Gastroesophageal sphincter (tissue), 4 donors: ENCODE measurements at regions not wholly inside any gene's neighbourhood (a gene's known extent, or its start where the extent isn't known, plus 50 kb on each side); places are given as distances from the start of the nearest gene placed in this dataset.

Source experiments
- ATAC-seq: fragments of 150-250 bp; one replicate; pipeline ENCODE4 v1.9.1; 2016; ENCODE audit warnings: mild to moderate bottlenecking, moderate library complexity
- H3K27ac ChIP-seq, 4 donors: fragments of 200-600 bp; sonication (generic) in 3 of 4; 1 replicate in 3 of 4; 2 replicates in 1 of 4; pipeline ENCODE4 v1.5.1; 2016 to 2019
- H3K27me3 ChIP-seq: fragments of 200-600 bp; sonication (generic); one replicate; pipeline ENCODE4 v1.5.1; 2019
- H3K36me3 ChIP-seq, 2 donors: fragments of 200-600 bp; sonication (generic); one replicate each; pipeline ENCODE4 v1.5.1; 2019; ENCODE audit warnings: control low read depth in 1 of 2
- H3K4me1 ChIP-seq, 3 donors: fragments of 200-600 bp; sonication (generic); 1 replicate in 2 of 3; 2 replicates in 1 of 3; pipeline ENCODE4 v1.5.1; 2016 to 2019; ENCODE audit warnings: control low read depth in 2 of 3
- H3K4me3 ChIP-seq, 2 donors: fragments of 200-600 bp; sonication (generic); one replicate each; pipeline ENCODE4 v1.5.1; 2019; ENCODE audit warnings: mild to moderate bottlenecking in 1 of 2, moderate library complexity in 1 of 2
- H3K9me3 ChIP-seq, 3 donors: fragments of 200-600 bp; sonication (generic); one replicate each; pipeline ENCODE4 v1.5.1; 2017 to 2019; ENCODE audit warnings: control low read depth in 2 of 3
- CTCF ChIP-seq, 4 experiments: fragments of 200-600 bp in 2 of 4; fragments of 450-650 bp in 2 of 4; sonication (generic) in 1 of 4; IDR thresholded peaks; one replicate each; pipeline ENCODE4 v1.5.1; 2017 to 2019; ENCODE audit warnings: antibody characterized with exemption in 4 of 4, mild to moderate bottlenecking in 2 of 4, moderate library complexity in 2 of 4
- EP300 ChIP-seq: sonication (generic); formaldehyde crosslinking; IDR thresholded peaks from one replicate; pipeline ENCODE4 v1.6.1; 2017; ENCODE audit warnings: antibody characterized with exemption, mild to moderate bottlenecking
- POLR2A ChIP-seq, 2 donors: fragments of 450-650 bp; IDR thresholded peaks; one replicate each; pipeline ENCODE4 v1.6.1; 2017; ENCODE audit warnings: antibody characterized with exemption in 2 of 2, mild to moderate bottlenecking in 2 of 2, moderate library complexity in 1 of 2
- POLR2AphosphoS5 ChIP-seq: sonication (generic); formaldehyde crosslinking; IDR thresholded peaks from one replicate; pipeline ENCODE4 v1.6.1; 2017; ENCODE audit warnings: antibody characterized with exemption
- WGBS, 2 donors: methylation state at CpG; one replicate each; pipeline ENCODE4 v1.1.5; 2018; ENCODE audit warnings: low coverage in 1 of 2; 5-methylcytosine and 5-hydroxymethylcytosine counted together

- Histone ChIP-seq H3K27me3 (no peaks in the 10 kb centered on the region), H3K4me3 (no peak overlapping the region), H3K4me1 (no peaks in the 10 kb centered on the region), H3K9me3 (no peaks in the 10 kb centered on the region), H3K36me3 (no peaks in the 10 kb centered on the region), H3K27ac (no peak overlapping the region)
- 74 to 88% methylated on average over 7 to 8 of the region's 13 CpGs for WGBS, 2 donors
- ATAC-seq: no peak
- no peak for TF ChIP-seq EP300
- TF ChIP-seq POLR2A (IDR thresholded peaks at IDR 0.05): no peak
- no peak for TF ChIP-seq POLR2AphosphoS5
- TF ChIP-seq CTCF (IDR thresholded peaks at IDR 0.05): no peak
Measured at GRCh38 chr4:151933122-151933827, 172.5 kb upstream of the GATB start.

- WGBS, 2 donors: 57 to 62% methylated on average over 1 to 2 of the region's 2 CpGs
- Histone ChIP-seq H3K4me1 (no peaks in the 10 kb centered on the region), H3K27me3 (no peaks in the 10 kb centered on the region), H3K4me3 (no peak overlapping the region), H3K36me3 (no peaks in the 10 kb centered on the region), H3K9me3 (no peaks in the 10 kb centered on the region), H3K27ac (no peak overlapping the region)
- no peak for ATAC-seq
- no peak for TF ChIP-seq POLR2A (IDR thresholded peaks at IDR 0.05)
- no peak for TF ChIP-seq EP300
- no peak for TF ChIP-seq POLR2AphosphoS5
- TF ChIP-seq CTCF (IDR thresholded peaks at IDR 0.05): no peak
Measured at GRCh38 chr4:151931563-151931962, 170.8 kb upstream of the GATB start.

- no peaks in the 10 kb centered on the region for H3K36me3 ChIP-seq
- H3K27me3 ChIP-seq: no peaks in the 10 kb centered on the region
- TF ChIP-seq EP300: no peak
- no peak for TF ChIP-seq POLR2AphosphoS5
- TF ChIP-seq POLR2A (IDR thresholded peaks at IDR 0.05): no peak
- no peak for TF ChIP-seq CTCF (IDR thresholded peaks at IDR 0.05)
- no peaks in the 10 kb centered on the region for H3K4me1 ChIP-seq
- H3K4me3 ChIP-seq: no peak overlapping the region
- H3K27ac ChIP-seq: no peak overlapping the region
- 50 to 67% methylated on average over 1 of the region's 2 CpGs for WGBS, 2 donors
- H3K9me3 ChIP-seq: no peaks in the 10 kb centered on the region
- ATAC-seq: no peak
Measured at GRCh38 chr4:151930372-151930771, 169.6 kb upstream of the GATB start.

- no peaks in the 10 kb centered on the region for H3K4me1 ChIP-seq
- no peak for ATAC-seq
- H3K9me3 ChIP-seq: no peaks in the 10 kb centered on the region
- WGBS, 2 donors: 20% methylated on average over 1 of the region's 5 CpGs
- H3K4me3 ChIP-seq: no peak overlapping the region
- H3K27me3 ChIP-seq: no peaks in the 10 kb centered on the region
- H3K27ac ChIP-seq: no peak overlapping the region
- TF ChIP-seq POLR2AphosphoS5 (no peak), POLR2A (IDR thresholded peaks at IDR 0.05) (no peak), CTCF (IDR thresholded peaks at IDR 0.05) (no peak), EP300 (no peak)
- H3K36me3 ChIP-seq: no peaks in the 10 kb centered on the region
Measured at GRCh38 chr4:151928112-151928511, 167.3 kb upstream of the GATB start.

GRCh38 chr4:151922811-151923210 is 162.0 kb upstream of the GATB start:
- 80 to 91% methylated on average over 2 to 5 of the region's 5 CpGs for WGBS, 2 donors
- TF ChIP-seq POLR2A (IDR thresholded peaks at IDR 0.05) (no peak), POLR2AphosphoS5 (no peak), CTCF (IDR thresholded peaks at IDR 0.05) (no peak), EP300 (no peak)
- Histone ChIP-seq H3K27ac (no peak overlapping the region), H3K4me3 (no peak overlapping the region), H3K4me1 (no peaks in the 10 kb centered on the region), H3K9me3 (no peaks in the 10 kb centered on the region), H3K27me3 (no peaks in the 10 kb centered on the region), H3K36me3 (no peaks in the 10 kb centered on the region)
- ATAC-seq: no peak
